Smooth muscle cell of the brain vasculature (primary cell): ENCODE measurements at regions not wholly inside any gene's neighbourhood (a gene's known extent, or its start where the extent isn't known, plus 50 kb on each side); places are given as distances from the start of the nearest gene placed in this dataset.
"Not testable (repeated sequence)": the region's sequence is repeated elsewhere in the genome, so short reads cannot be mapped to it uniquely, and the experiment has no call there.

Source experiments
- DNase-seq: peaks from one replicate; pipeline ENCODE4 v3.0.0-alpha.2; 2012; ENCODE audit warnings: low read depth, low spot score

DNA sequence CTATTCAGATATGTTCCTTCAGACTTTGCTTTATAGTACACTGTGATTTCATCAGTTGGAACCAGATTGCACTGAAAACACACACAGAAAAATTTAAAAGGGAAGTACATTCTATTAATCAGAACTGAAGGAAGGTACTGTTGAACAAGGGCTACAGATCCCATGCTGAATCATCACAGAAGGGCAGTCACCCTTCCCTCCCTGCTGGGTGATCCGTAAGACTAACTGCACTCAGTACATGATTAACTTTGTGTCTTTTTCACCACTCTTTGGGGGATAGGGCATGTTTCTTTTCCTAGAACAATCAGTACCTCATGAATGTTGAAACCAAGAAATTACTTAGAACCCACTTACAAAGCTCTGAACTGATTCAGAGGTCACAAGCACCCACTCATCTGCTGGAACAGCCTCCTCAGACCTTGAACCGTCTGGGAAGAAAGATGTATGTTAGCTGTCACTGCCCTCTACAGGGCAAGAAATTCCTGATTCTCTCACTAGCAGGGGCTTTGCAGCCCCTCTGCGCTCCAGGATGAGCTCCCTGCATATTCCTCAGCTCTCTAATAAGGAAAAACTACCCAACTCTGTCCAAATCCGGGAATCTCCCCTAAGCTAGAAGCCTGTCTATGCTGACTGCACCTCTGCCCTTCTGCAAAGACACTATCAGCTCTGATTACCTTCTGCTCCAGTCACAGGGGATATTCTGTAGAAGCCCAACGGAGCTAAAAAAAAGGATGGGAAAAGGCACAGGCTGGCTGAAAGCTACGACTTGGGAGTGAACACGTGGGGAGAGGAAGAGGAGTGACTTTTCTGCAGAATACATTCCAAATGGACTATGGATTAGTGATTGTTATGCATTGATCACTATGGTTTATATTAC, 51.0 kb downstream of the IARS1 start:
- DNase-seq = peak; percentile 79

- no peak for DNase-seq
These were observed 56.6 kb downstream of the IARS1 start for GRCh38 chr9:92236915-92237314.

GRCh38 chr9:92236465-92236864, 57.0 kb downstream of the IARS1 start:
- DNase-seq = no peak

DNA sequence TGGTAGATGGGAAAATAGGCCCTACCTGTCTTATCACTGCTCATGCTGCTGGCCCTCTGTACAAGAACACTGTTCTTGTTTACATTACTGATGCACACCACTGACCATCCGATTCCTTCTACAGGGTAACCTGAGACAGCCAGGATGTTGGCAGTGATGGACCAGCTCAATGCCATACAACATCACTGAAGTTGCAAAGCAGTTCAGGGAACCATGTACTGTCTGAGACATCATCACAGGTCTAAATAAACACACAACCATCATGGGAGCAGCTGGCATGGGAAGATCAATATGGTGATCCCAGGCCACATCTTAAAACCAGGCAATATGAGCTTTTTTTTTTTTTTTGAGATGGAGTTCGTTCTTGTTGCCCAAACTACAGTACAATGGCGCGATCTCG, 59.0 kb downstream of the IARS1 start:
- no peak for DNase-seq

GRCh38 chr9:92232190-92232589, 61.3 kb downstream of the IARS1 start:
- DNase-seq = no peak

GRCh38 chr9:92228628-92229027, 64.9 kb downstream of the IARS1 start:
- DNase-seq = no peak

DNA sequence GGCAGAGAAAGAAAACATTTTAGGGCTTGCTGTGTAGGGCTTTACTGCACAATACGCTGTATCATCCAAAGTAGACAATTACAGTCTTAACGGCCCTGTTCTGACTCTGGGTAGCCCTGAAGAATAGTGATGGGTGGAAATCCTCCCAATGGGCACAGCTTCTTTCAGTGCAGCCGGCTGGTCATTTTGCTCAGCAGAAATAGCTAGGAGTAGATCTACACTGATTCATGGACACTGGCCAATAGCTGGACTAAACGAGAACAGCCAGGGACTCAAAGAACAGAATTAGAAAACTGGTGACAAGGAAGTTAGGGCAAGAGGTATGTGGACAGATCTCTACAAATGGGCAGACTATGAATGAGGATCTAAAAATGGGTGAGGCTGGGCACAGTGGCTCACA, 69.3 kb downstream of the IARS1 start:
- DNase-seq = no peak

- no peak for DNase-seq
These were observed 69.7 kb downstream of the IARS1 start for GRCh38 chr9:92223758-92224157.

- DNase-seq = no peak
These were observed 84.6 kb downstream of the IARS1 start for GRCh38 chr9:92208693-92209524.

DNA sequence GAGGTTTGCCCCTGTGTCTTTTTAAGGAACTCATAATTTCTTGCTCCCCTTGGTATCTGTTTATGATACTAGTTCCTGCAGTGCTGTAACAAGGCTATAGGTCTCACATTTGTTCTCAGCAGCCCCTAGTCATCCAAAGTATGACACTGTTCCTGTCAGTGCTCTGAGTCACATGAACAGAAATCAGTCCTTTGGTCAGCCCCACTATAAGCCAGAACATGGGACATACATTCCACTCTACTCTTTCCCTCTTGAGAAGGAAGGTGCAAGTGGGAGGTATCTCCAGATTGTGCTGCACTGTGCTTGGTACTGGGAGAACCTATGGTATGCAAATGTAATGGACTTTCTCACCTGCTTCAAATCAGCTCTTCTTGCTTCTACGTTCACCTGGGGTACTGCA, 87.0 kb downstream of the IARS1 start:
- DNase-seq = no peak

GRCh38 chr9:92203887-92204286, 88.7 kb upstream of the SPTLC1 start:
- not testable (repeated sequence) for DNase-seq

GRCh38 chr9:92198237-92198636, 83.0 kb upstream of the SPTLC1 start:
- not testable (repeated sequence) for DNase-seq

GRCh38 chr9:92196909-92197308, 81.7 kb upstream of the SPTLC1 start:
- DNase-seq = no peak

- DNase-seq = no peak
These were observed 81.2 kb upstream of the SPTLC1 start for GRCh38 chr9:92196400-92196799.

GRCh38 chr9:92191801-92192200, 76.6 kb upstream of the SPTLC1 start:
- DNase-seq = no peak

DNA sequence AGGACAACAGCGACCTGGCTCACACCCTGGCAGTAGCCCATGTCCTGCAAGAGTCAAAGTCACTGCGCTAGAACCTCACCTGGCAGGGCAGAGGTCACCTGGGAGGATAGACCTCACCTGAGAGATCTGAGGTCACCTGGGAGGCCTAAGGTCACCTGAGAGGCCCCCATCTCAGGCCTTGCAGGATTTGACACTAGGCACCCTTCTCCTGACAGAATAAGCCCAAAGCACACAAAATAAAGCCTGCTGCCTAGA, 75.2 kb upstream of the SPTLC1 start:
- no peak for DNase-seq

DNA sequence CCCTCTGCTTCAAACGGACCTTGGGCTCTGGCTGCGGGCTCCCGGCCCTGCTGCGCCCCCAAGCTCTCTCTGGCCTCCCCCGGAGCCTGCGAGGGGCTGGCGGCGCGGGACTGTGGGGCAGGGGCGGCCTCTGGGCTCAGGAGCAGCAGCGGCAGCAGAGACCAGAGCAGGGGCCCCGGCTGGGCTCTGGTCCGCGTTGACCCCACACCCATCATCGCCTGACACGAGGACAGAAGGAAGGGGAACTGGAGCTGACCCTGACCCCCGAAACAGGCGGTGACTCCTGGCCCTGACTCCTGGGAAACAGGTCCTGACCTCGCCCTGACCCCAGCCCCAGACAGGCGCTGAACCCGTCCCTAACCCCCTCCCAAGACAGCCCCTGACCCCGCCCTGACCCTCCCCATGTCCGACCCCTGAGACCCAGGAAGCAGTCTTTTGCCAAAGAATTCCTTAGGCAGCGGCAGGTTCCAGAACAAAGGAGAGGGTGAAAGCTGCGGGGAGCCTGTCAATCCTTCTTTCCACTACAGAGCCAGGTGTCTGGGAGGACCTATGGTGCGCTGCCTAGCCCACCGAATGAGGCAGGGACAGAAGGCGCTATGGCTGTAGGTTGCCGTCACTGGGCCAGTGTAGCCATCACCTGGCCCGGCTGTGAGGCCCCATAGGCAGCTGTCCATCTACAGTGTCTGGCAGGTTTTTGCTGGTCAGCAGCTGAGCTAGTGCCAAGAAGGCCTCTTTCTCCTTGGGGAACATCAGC, 74.7 kb upstream of the SPTLC1 start:
- no peak for DNase-seq

- DNase-seq = no peak
These were observed 74.0 kb upstream of the SPTLC1 start for GRCh38 chr9:92188969-92189781.

DNA sequence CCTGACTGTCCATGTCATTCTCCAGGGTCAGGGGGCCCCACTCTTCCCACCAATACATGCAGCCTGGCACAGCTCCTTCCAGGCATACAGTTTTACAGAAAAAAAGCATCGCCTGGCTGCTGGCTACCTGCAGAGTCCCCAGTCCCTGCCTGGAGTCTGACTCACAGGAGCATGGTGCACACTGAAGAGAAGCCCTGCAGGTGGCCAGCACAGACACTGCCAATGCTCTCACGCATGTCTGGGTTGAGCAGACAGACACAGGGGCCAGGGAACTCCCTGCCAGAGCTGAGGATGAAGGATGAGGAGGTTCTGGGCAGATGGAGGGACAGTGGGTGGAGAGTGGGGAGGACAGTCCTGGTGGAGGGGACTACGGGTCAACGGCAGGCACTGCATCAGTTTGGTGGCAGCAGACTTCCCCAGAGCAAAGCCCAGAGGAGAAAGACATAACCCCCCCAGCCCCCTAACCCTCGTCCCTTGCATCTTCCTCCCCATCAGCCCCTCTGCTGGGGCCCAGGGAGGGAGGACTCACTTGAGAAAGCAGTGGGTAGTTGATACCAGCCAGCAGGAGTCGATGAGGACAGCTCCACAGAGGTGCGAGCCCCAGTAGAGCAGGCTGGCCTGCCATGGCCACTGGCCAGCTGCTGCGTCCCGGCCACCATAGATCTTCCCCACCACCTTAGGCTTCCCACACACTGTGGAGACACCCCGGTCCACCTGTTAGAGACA, 72.9 kb upstream of the SPTLC1 start:
- DNase-seq = peak; percentile 31

DNA sequence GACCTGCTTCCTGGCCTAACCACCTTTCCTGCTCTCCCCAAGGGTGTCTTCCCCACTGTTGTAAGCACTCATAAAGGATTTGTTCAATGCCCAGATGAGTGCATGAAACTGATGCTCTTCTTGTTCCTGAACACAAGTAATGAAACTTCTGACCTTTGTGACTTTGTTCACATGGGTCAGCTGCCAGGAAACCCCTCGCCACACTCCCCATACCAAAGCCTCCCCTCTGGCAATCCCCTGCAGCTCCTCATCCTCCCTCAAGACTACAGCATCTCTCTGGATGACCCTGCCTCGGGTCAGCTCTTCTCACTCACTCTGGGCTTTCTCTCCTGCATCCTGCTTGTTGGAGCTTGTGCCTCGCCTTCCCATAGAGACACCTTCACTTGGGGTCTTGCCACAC, 72.2 kb upstream of the SPTLC1 start:
- DNase-seq = no peak

GRCh38 chr9:92186631-92187030, 71.4 kb upstream of the SPTLC1 start:
- DNase-seq = no peak
